ENCODE measurements at regions not wholly inside any gene's neighbourhood (a gene's known extent, or its start where the extent isn't known, plus 50 kb on each side); places are given as distances from the start of the nearest gene placed in this dataset.

DNA sequence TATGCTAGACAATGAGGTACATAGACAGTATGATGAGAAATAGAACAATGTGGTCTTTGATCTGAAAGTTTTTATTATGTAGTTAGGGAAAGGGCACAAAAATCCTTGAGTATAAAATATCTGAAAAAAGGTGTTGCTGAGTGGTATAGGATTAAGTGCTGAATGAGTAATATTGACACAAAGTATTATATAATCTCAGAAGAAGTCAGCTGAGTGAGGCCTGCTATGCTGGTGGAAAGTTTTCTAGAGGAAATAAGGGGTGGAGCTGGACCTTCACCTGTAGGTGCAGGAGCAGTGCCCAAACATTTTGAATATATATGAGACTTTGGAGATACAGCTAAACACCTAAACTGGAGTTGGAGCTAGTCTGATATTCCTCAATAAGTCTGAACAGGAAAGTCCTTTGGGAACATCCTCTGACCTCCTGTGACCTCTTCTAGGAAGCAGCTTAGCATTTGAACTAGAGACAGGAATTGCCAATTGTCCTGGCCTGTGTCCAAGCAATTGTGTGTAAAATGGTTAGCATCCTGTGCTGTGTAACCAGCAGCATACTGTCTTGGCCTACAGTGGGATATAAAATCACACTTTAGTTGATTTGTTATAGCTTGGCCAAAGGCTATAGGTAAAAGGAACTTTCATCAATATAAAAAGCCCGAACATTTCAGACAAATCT is 285.3 kb downstream of the ANKRD50 start:
- Histone ChIP-seq H3K27ac (ENCODE audit: low read length in 2 of 2) (no peak overlapping the region), H3K27me3 (replicated peaks in 1 of 4; ENCODE audit: control extremely low read depth in 1 of 4, control insufficient read depth in 3 of 4, insufficient read depth in 4 of 4, low read length in 3 of 4) (no peaks in the 10 kb centered on the region), H2AFZ (ENCODE audit: insufficient read depth, low read depth, low read length, poor library complexity, severe bottlenecking) (no peak overlapping the region), H4K20me1 (ENCODE audit: control insufficient read depth, insufficient read depth, low read length, poor library complexity, severe bottlenecking) (no peaks in the 10 kb centered on the region), H3K4me3 (ENCODE audit: control extremely low read depth in 1 of 5, extremely low read depth in 1 of 5, insufficient read depth in 1 of 5, low read depth in 2 of 5, low read length in 4 of 5) (no peak overlapping the region), H3K4me2 (replicated peaks; ENCODE audit: low read depth, low read length, poor library complexity, severe bottlenecking) (no peak overlapping the region), H3K4me1 (ENCODE audit: control insufficient read depth in 2 of 2, insufficient read depth in 2 of 2, low read length in 2 of 2) (peaks cover 0 to 2% of the 10 kb centered on the region in 2 donors), H3K9ac (ENCODE audit: low read length) (no peak overlapping the region), H3K79me2 (ENCODE audit: control insufficient read depth, insufficient read depth, low read length) (no peaks in the 10 kb centered on the region), H3K36me3 (replicated peaks in 1 of 2; ENCODE audit: control extremely low read depth in 1 of 2, control insufficient read depth in 1 of 2, extremely low read depth in 1 of 2, insufficient read depth in 2 of 2, low read length in 1 of 2) (no peaks in the 10 kb centered on the region), H3K9me3 (ENCODE audit: control extremely low read depth in 1 of 3, control insufficient read depth in 2 of 3, insufficient read depth in 1 of 3, low read length in 2 of 3) (no peaks in the 10 kb centered on the region)
- ChIA-PET CTCF (no interaction called here), POLR2A (no interaction called here)
- Mint-ChIP-seq H3K27me3 (no peaks in the 10 kb centered on the region), H3K4me3 (no peak overlapping the region), H3K4me1 (peaks cover 6% of the 10 kb centered on the region), H3K27ac (no peak overlapping the region), H3K9me3 (ENCODE audit: insufficient read depth) (no peaks in the 10 kb centered on the region)
- intact Hi-C loops (cut with micrococcal nuclease): no loop called here
- TF ChIP-seq, protein P1, sequence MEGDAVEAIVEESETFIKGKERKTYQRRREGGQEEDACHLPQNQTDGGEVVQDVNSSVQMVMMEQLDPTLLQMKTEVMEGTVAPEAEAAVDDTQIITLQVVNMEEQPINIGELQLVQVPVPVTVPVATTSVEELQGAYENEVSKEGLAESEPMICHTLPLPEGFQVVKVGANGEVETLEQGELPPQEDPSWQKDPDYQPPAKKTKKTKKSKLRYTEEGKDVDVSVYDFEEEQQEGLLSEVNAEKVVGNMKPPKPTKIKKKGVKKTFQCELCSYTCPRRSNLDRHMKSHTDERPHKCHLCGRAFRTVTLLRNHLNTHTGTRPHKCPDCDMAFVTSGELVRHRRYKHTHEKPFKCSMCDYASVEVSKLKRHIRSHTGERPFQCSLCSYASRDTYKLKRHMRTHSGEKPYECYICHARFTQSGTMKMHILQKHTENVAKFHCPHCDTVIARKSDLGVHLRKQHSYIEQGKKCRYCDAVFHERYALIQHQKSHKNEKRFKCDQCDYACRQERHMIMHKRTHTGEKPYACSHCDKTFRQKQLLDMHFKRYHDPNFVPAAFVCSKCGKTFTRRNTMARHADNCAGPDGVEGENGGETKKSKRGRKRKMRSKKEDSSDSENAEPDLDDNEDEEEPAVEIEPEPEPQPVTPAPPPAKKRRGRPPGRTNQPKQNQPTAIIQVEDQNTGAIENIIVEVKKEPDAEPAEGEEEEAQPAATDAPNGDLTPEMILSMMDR (IDR thresholded peaks at IDR 0.05): no peak
- no peak for TF ChIP-seq EZH2 (IDR thresholded peaks at IDR 0.05; ENCODE audit: borderline replicate concordance, insufficient read depth, low read depth, low read length, poor library complexity, severe bottlenecking)
- ATAC-seq (ENCODE audit: low read depth) (no peak), DNase-seq (no peak)
- WGBS (ENCODE audit: insufficient coverage): no CpG with 5 or more reads among the region's 1 CpG

DNA sequence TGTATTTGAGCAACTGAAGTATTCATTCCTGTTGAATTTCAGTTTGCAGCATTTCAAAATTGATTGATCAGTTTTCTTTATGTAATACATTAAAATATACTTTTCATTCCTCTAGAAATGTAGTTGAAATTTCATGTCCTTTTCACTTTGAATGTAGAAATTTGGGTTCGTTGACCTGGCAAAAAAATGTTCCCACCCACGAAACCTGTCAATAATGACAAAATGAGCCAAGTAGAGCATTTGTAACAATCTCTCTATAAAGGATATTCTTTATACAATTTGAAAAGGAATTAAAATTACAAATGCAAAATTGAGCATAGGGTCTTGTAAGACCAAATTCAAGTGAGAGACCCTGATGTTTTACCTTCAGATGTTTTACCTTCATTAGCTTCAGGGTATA is 283.9 kb downstream of the ANKRD50 start:
- TF ChIP-seq, protein P1 (IDR thresholded peaks at IDR 0.05): no peak
- TF ChIP-seq EZH2 (IDR thresholded peaks at IDR 0.05; ENCODE audit: borderline replicate concordance, insufficient read depth, low read depth, low read length, poor library complexity, severe bottlenecking): no peak
- Histone ChIP-seq H2AFZ (ENCODE audit: insufficient read depth, low read depth, low read length, poor library complexity, severe bottlenecking) (no peak overlapping the region), H3K4me3 (ENCODE audit: control extremely low read depth in 1 of 5, extremely low read depth in 1 of 5, insufficient read depth in 1 of 5, low read depth in 2 of 5, low read length in 4 of 5) (no peak overlapping the region), H3K36me3 (replicated peaks in 1 of 2; ENCODE audit: control extremely low read depth in 1 of 2, control insufficient read depth in 1 of 2, extremely low read depth in 1 of 2, insufficient read depth in 2 of 2, low read length in 1 of 2) (no peaks in the 10 kb centered on the region), H3K79me2 (ENCODE audit: control insufficient read depth, insufficient read depth, low read length) (no peaks in the 10 kb centered on the region), H3K4me2 (replicated peaks; ENCODE audit: low read depth, low read length, poor library complexity, severe bottlenecking) (no peak overlapping the region), H4K20me1 (ENCODE audit: control insufficient read depth, insufficient read depth, low read length, poor library complexity, severe bottlenecking) (no peaks in the 10 kb centered on the region), H3K9me3 (ENCODE audit: control extremely low read depth in 1 of 3, control insufficient read depth in 2 of 3, insufficient read depth in 1 of 3, low read length in 2 of 3) (no peaks in the 10 kb centered on the region), H3K9ac (ENCODE audit: low read length) (no peak overlapping the region), H3K27me3 (replicated peaks in 1 of 4; ENCODE audit: control extremely low read depth in 1 of 4, control insufficient read depth in 3 of 4, insufficient read depth in 4 of 4, low read length in 3 of 4) (no peaks in the 10 kb centered on the region), H3K27ac (ENCODE audit: low read length in 2 of 2) (no peak overlapping the region), H3K4me1 (ENCODE audit: control insufficient read depth in 2 of 2, insufficient read depth in 2 of 2, low read length in 2 of 2) (peaks cover 0 to 2% of the 10 kb centered on the region in 2 donors)
- DNase-seq (no peak), ATAC-seq (ENCODE audit: low read depth) (no peak)
- Mint-ChIP-seq H3K27ac (no peak overlapping the region), H3K27me3 (no peaks in the 10 kb centered on the region), H3K9me3 (ENCODE audit: insufficient read depth) (no peaks in the 10 kb centered on the region), H3K4me1 (peaks cover 6% of the 10 kb centered on the region), H3K4me3 (no peak overlapping the region)
- ChIA-PET POLR2A (no interaction called here), CTCF (no interaction called here)
- WGBS (ENCODE audit: insufficient coverage): no CpG with 5 or more reads among the region's 2 CpGs
- intact Hi-C loops (cut with micrococcal nuclease): no loop called here

Data from B cell (primary cell).